HFF-Myc (cell line): ENCODE measurements at regions not wholly inside any gene's neighbourhood (a gene's known extent, or its start where the extent isn't known, plus 50 kb on each side); places are given as distances from the start of the nearest gene placed in this dataset.

Experiments
- DNase-seq: peaks from one replicate; pipeline ENCODE4 v3.0.0-alpha.2; 2011; ENCODE audit warnings: low read depth; ENCODE audit errors: extremely low read depth
- H3K4me3 ChIP-seq: replicated peaks from 2 replicates; pipeline ENCODE4 v1.5.1; 2011; ENCODE audit warnings: low read depth, mild to moderate bottlenecking, control low read depth, low read length
- CTCF ChIP-seq: IDR thresholded peaks from 2 replicates; pipeline ENCODE4 v1.5.1; 2012; ENCODE audit warnings: mild to moderate bottlenecking, low read depth, low read length, control low read depth; ENCODE audit errors: missing control alignments

GRCh38 chr5:98664736-98665135 is 108.7 kb upstream of the RGMB start:
- DNase-seq: no peak
- TF ChIP-seq CTCF: no peak
- no peak overlapping the region for H3K4me3 ChIP-seq

GRCh38 chr5:98679963-98680362 is 93.5 kb upstream of the RGMB start:
- DNase-seq: peak; percentile 20
- no peak for TF ChIP-seq CTCF
- H3K4me3 ChIP-seq: no peak overlapping the region

- no peak for DNase-seq
- no peak for TF ChIP-seq CTCF
- no peak overlapping the region for H3K4me3 ChIP-seq
Measured at GRCh38 chr5:98690002-98690401, 83.5 kb upstream of the RGMB start.

GRCh38 chr5:98694902-98695301 is 78.6 kb upstream of the RGMB start:
- no peak for DNase-seq
- TF ChIP-seq CTCF: no peak
- no peak overlapping the region for H3K4me3 ChIP-seq

GRCh38 chr5:98698359-98698758 is 75.1 kb upstream of the RGMB start:
- no peak for DNase-seq
- no peak overlapping the region for H3K4me3 ChIP-seq
- TF ChIP-seq CTCF: no peak

GRCh38 chr5:98700730-98701129 is 72.7 kb upstream of the RGMB start:
- no peak for DNase-seq
- no peak for TF ChIP-seq CTCF

GRCh38 chr5:98705841-98706240 is 67.6 kb upstream of the RGMB start:
- no peak for DNase-seq
- H3K4me3 ChIP-seq: no peak overlapping the region
- no peak for TF ChIP-seq CTCF

More at GRCh38 chr5:98700730-98701129, 72.7 kb upstream of the RGMB start:
- H3K4me3 ChIP-seq: no peak overlapping the region
